ENCODE measurements at regions not wholly inside any gene's neighbourhood (a gene's known extent, or its start where the extent isn't known, plus 50 kb on each side); places are given as distances from the start of the nearest gene placed in this dataset.

DNA sequence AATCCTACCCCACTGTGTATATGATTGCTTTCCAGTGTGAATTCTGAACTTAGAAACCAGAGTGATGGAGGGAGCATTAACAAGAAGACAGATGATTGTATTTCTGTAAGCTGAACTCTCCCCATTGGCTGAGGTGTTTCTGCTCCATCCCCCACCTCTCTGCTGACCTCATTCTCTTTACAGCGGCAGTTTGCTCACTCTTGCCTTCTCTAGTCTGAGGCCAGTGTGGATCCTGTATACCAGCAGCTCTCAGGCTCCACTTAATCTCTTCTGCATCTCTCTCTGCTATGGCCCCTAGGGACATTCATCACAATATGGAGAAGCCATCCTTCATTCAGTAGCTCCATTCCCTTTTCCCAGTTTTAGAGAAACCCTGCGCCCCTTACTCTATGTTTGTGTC is 358.8 kb downstream of the MAN2A1 start (continued):
- TF ChIP-seq, protein P1, sequence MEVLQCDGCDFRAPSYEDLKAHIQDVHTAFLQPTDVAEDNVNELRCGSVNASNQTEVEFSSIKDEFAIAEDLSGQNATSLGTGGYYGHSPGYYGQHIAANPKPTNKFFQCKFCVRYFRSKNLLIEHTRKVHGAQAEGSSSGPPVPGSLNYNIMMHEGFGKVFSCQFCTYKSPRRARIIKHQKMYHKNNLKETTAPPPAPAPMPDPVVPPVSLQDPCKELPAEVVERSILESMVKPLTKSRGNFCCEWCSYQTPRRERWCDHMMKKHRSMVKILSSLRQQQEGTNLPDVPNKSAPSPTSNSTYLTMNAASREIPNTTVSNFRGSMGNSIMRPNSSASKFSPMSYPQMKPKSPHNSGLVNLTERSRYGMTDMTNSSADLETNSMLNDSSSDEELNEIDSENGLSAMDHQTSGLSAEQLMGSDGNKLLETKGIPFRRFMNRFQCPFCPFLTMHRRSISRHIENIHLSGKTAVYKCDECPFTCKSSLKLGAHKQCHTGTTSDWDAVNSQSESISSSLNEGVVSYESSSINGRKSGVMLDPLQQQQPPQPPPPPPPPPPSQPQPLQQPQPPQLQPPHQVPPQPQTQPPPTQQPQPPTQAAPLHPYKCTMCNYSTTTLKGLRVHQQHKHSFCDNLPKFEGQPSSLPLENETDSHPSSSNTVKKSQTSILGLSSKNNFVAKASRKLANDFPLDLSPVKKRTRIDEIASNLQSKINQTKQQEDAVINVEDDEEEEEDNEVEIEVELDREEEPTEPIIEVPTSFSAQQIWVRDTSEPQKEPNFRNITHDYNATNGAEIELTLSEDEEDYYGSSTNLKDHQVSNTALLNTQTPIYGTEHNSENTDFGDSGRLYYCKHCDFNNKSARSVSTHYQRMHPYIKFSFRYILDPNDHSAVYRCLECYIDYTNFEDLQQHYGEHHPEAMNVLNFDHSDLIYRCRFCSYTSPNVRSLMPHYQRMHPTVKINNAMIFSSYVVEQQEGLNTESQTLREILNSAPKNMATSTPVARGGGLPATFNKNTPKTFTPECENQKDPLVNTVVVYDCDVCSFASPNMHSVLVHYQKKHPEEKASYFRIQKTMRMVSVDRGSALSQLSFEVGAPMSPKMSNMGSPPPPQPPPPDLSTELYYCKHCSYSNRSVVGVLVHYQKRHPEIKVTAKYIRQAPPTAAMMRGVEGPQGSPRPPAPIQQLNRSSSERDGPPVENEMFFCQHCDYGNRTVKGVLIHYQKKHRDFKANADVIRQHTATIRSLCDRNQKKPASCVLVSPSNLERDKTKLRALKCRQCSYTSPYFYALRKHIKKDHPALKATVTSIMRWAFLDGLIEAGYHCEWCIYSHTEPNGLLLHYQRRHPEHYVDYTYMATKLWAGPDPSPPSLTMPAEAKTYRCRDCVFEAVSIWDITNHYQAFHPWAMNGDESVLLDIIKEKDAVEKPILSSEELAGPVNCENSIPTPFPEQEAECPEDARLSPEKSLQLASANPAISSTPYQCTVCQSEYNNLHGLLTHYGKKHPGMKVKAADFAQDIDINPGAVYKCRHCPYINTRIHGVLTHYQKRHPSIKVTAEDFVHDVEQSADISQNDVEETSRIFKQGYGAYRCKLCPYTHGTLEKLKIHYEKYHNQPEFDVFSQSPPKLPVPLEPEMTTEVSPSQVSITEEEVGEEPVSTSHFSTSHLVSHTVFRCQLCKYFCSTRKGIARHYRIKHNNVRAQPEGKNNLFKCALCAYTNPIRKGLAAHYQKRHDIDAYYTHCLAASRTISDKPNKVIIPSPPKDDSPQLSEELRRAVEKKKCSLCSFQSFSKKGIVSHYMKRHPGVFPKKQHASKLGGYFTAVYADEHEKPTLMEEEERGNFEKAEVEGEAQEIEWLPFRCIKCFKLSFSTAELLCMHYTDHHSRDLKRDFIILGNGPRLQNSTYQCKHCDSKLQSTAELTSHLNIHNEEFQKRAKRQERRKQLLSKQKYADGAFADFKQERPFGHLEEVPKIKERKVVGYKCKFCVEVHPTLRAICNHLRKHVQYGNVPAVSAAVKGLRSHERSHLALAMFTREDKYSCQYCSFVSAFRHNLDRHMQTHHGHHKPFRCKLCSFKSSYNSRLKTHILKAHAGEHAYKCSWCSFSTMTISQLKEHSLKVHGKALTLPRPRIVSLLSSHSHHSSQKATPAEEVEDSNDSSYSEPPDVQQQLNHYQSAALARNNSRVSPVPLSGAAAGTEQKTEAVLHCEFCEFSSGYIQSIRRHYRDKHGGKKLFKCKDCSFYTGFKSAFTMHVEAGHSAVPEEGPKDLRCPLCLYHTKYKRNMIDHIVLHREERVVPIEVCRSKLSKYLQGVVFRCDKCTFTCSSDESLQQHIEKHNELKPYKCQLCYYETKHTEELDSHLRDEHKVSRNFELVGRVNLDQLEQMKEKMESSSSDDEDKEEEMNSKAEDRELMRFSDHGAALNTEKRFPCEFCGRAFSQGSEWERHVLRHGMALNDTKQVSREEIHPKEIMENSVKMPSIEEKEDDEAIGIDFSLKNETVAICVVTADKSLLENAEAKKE (CRISPR knock-in tag; IDR thresholded peaks at IDR 0.05): no peak
- TF ChIP-seq, protein P2, sequence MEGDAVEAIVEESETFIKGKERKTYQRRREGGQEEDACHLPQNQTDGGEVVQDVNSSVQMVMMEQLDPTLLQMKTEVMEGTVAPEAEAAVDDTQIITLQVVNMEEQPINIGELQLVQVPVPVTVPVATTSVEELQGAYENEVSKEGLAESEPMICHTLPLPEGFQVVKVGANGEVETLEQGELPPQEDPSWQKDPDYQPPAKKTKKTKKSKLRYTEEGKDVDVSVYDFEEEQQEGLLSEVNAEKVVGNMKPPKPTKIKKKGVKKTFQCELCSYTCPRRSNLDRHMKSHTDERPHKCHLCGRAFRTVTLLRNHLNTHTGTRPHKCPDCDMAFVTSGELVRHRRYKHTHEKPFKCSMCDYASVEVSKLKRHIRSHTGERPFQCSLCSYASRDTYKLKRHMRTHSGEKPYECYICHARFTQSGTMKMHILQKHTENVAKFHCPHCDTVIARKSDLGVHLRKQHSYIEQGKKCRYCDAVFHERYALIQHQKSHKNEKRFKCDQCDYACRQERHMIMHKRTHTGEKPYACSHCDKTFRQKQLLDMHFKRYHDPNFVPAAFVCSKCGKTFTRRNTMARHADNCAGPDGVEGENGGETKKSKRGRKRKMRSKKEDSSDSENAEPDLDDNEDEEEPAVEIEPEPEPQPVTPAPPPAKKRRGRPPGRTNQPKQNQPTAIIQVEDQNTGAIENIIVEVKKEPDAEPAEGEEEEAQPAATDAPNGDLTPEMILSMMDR (conservative IDR thresholded peaks at IDR 0.05; ENCODE audit: low read depth in 2 of 2): no peak
- no peak for TF ChIP-seq STAT1 (IDR thresholded peaks at IDR 0.05; ENCODE audit: unreplicated experiment)
- no peak for TF ChIP-seq ZNF114 (CRISPR knock-in tag; IDR thresholded peaks at IDR 0.05)
- TF ChIP-seq, protein P3, sequence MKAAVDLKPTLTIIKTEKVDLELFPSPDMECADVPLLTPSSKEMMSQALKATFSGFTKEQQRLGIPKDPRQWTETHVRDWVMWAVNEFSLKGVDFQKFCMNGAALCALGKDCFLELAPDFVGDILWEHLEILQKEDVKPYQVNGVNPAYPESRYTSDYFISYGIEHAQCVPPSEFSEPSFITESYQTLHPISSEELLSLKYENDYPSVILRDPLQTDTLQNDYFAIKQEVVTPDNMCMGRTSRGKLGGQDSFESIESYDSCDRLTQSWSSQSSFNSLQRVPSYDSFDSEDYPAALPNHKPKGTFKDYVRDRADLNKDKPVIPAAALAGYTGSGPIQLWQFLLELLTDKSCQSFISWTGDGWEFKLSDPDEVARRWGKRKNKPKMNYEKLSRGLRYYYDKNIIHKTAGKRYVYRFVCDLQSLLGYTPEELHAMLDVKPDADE (IDR thresholded peaks at IDR 0.05): no peak
- TF ChIP-seq NANOG (IDR thresholded peaks at IDR 0.05; ENCODE audit: borderline replicate concordance): no peak

DNA sequence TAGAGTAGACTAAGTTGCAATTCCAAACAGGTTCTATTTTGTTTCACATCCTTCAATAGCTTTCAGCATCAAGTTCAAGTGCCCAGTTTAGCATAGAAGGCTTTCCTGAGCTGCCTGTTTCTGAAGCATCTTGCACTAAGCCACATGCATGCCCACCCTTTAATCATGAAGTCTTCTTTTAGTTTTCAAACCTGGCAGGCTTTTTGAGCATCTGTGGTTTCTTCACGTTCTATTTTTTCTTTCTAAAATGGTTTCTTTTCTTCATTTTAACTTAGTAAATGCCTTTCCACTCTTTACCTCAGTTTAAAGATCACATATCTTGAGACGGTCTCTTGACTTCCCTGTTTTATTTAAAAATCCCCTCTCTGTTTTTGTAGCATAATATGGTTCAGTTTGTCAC is 360.1 kb downstream of the MAN2A1 start:
- Histone ChIP-seq H3K4me3 (no peak overlapping the region), H3K36me3 (ENCODE audit: insufficient read depth) (no peaks in the 10 kb centered on the region), H3K9me2 (ENCODE audit: insufficient read depth) (no peaks in the 10 kb centered on the region), H3K4me1 (ENCODE audit: insufficient read depth) (peaks cover 15% of the 10 kb centered on the region; the same call in 1 of the 2 replicates), H3K4me2 (no peak overlapping the region), H3K27me3 (ENCODE audit: insufficient read depth) (no peaks in the 10 kb centered on the region), H3K79me2 (replicated peaks; ENCODE audit: insufficient read depth) (no peaks in the 10 kb centered on the region), H3K27ac (ENCODE audit: low read depth) (no peak overlapping the region), H3F3A (replicated peaks; ENCODE audit: low read depth) (no peaks in the 10 kb centered on the region), H4K20me1 (replicated peaks; ENCODE audit: insufficient read depth) (no peaks in the 10 kb centered on the region), H2AFZ (no peak overlapping the region)
- H3K27ac Mint-ChIP-seq: no peak overlapping the region
- no peaks in the 10 kb centered on the region for H3K36me3 Mint-ChIP-seq (ENCODE audit: low read depth)
- H3K4me1 Mint-ChIP-seq: peaks cover 23% of the 10 kb centered on the region
- no peaks in the 10 kb centered on the region for H3K27me3 Mint-ChIP-seq (ENCODE audit: insufficient read depth, low read depth, poor library complexity)
- ATAC-seq (no peak), DNase-seq (ENCODE audit: low spot score) (no peak)
- H3K4me3 Mint-ChIP-seq: no peak overlapping the region
- no peaks in the 10 kb centered on the region for H3K9me3 Mint-ChIP-seq
- TF ChIP-seq STAT1 (IDR thresholded peaks at IDR 0.05; ENCODE audit: unreplicated experiment) (no peak), POLR2AphosphoS5 (IDR thresholded peaks at IDR 0.05; ENCODE audit: low read depth) (no peak), ZNF331 (CRISPR knock-in tag; IDR thresholded peaks at IDR 0.05; ENCODE audit: low read depth) (no peak)
- TF ChIP-seq, protein P3 (IDR thresholded peaks at IDR 0.05): no peak

All from GM23338 (cell line).